ENCODE measurements at regions not wholly inside any gene's neighbourhood (a gene's known extent, or its start where the extent isn't known, plus 50 kb on each side); places are given as distances from the start of the nearest gene placed in this dataset.

GRCh38 chr14:105737504-105738246 lies 211.3 kb downstream of the TMEM121 start (continued):
- TF ChIP-seq SUZ12 (IDR thresholded peaks at IDR 0.05; ENCODE audit: low read length) (no peak), HDAC2 (IDR thresholded peaks at IDR 0.05; ENCODE audit: borderline replicate concordance in 1 of 2, low read depth in 2 of 2, low read length in 2 of 2) (no peak), RXRA (IDR thresholded peaks at IDR 0.05; ENCODE audit: insufficient read depth, low read depth, low read length) (no peak), CTBP2 (IDR thresholded peaks at IDR 0.05; ENCODE audit: borderline replicate concordance, insufficient read depth, insufficient read length, low read length) (no peak), ZNF274 (IDR thresholded peaks at IDR 0.05; ENCODE audit: borderline replicate concordance, extremely low read depth, low read length) (no peak), EZH2 (IDR thresholded peaks at IDR 0.05; ENCODE audit: low read depth, low read length, severe bottlenecking) (no peak)

Data from H1 (cell line).